GM19467 (cell line): ENCODE measurements at regions not wholly inside any gene's neighbourhood (a gene's known extent, or its start where the extent isn't known, plus 50 kb on each side); places are given as distances from the start of the nearest gene placed in this dataset.
"Not testable (repeated sequence)": the region's sequence is repeated elsewhere in the genome, so short reads cannot be mapped to it uniquely, and the experiment has no call there.

Experiments
- ATAC-seq: cut with Tn5 transposase; IDR thresholded peaks from one replicate; pipeline ENCODE4 v1.9.1; 2021; ENCODE audit warnings: mild to moderate bottlenecking, moderate library complexity; ENCODE audit not compliant: unreplicated experiment

DNA sequence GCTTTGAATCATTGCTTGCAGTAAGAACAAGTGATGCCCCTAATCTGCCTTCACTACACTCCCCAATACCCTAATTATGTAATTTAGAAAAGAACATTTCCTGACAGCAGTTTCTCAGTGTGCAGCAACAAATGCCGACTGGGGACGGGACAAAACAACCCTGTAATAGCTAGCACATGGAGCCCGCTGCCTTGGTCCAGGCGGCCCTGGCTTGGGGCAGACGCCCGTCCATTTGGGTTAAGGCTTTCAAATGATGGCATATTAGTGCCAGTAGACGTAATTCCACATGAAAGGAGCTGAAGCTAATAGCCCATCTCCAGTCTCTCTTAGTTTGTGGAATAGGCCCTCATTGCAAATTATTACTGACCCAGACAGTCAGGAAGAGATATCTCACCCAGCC is 150.6 kb upstream of the PITX1 start:
- ATAC-seq: no peak

DNA sequence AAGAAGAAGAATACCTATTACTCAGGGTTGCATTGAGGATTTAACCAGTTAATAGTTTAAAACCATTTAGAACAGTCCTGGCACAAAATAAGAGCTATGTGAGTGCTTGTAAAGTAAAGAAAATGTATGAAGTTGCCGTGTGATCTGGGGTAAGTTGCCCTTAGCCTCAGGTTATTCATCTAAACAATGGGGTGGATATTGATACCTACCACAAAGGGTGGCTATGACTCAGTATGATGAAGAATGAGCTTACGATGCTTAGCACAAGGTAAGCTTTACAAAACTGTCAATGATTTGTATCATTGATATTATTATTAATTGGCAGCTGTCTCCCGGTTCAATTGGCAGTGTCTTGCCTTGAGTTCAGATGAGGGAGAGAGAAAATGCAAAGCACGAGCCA is 149.4 kb upstream of the PITX1 start:
- no peak for ATAC-seq

DNA sequence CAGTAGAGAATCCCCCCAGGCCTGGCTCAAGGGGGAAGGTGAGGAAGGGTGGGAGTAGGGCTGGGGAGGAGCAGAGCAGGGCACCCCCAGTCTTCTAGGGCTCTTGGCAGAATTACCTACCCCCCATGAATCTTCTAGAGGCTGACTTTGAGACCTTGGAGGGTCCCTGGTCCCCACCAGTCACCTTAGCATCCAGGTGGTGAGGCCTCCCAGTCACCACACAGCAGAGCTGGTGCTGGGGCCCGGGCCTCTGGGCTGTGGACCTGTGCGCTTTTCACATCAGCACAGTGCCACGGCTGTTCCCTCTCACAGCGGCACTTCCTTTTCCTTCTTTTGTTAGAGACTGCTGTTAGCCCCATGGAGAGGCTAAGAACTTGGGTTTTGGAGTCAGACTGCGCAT is 148.6 kb upstream of the PITX1 start:
- ATAC-seq: no peak

DNA sequence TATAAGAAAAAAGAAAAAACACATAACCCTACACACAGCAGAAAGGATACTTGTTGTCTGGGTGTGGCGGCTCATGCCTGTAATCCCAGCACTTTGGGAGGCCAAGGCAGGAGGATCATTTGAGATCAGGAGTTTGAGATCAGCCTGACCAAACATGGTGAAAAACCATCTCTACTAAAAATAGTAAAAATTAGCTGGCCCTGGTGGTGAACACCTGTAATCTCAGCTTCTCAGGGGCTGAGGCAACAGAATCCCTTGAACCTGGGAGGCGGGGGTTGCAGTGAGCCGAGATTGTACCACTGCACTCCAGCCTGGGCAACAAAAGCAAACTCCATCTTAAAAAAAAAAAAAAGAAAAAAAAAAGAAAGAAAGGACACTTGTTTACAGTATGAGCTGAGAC is 147.6 kb upstream of the PITX1 start:
- ATAC-seq: no peak

DNA sequence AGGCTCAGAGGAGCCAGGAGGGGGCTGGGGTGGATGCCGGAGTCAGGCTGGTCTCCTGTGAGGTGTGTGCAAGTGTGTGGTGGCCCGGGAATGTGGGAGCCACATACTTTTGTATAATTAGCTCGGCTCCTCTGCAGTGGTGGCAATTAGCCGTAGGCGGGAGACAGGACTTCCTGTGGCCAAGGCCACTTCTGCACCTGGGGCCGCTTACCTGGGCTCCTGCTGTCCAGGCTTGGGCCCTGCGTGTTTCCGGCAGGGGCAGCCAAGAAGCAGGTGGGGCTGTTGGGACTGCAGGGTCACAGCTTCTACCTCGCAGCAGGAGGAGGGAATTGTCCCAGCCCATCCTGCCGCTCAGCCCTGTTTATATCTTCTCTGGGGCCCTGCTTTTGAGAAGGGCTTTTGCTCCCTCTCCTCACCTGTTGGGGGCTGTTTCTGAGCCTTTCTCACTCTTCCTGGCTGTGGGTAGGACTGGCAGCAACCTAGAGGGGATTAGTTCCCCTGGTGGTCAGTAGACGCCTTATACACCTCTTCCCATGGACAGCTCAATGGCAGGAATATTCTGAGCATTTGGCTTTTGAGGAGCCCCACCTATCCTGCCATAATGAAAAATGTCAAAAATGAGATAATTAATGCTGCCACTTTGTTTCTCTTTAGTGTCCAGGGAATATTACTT is 145.4 kb upstream of the PITX1 start:
- no peak for ATAC-seq

DNA sequence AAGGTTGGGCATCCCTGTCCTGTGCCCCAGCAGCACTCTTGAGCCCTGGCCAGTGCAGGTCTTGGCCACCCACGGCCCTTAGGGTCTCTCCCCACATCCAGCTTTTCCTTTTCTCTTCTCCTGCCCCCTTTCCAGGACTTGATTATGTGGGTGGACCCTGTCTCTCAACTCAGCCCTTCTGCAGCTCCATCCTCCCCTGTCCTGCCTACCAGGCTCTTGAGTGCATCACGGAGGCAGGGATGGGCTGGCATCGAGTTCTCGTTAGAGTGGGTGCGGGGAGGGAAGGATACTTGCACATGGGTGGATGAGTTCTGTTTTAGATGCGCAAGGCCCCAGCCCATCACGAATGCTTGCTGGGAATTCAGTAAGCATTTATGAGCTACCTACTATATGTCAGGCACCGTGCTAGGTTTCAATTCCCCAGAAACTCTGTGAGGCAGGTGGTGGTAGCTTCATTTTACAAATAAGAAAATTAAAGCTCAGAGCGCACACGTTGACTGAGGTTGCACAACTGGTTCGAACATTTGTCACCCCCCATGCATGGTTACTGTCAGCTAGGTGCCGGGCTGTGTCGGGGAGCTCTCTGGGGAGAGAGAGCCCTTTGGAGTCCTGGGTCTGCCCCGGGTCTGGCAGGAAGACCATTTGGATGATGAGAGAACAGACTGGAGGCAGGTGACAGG is 144.6 kb upstream of the PITX1 start:
- ATAC-seq: no peak

DNA sequence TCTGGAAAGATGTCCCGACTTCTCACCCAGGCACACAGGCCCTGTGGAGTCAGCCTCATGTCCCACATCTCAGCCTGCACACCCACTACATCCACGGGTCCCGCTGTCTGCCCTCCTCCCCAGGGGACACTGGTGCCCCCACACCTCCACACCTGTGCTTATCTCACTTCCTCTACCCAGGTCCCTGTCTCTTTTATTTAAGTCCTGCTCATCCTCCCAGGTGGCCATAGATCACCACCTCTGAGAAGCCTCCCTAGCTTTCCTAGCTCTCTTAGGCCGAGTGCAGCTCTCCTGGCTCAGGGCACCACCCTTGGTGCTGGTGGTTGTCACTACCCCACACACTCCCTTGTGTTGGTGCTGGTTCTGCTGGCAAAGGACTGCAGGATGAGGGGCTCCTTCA is 143.6 kb upstream of the PITX1 start:
- ATAC-seq: no peak

DNA sequence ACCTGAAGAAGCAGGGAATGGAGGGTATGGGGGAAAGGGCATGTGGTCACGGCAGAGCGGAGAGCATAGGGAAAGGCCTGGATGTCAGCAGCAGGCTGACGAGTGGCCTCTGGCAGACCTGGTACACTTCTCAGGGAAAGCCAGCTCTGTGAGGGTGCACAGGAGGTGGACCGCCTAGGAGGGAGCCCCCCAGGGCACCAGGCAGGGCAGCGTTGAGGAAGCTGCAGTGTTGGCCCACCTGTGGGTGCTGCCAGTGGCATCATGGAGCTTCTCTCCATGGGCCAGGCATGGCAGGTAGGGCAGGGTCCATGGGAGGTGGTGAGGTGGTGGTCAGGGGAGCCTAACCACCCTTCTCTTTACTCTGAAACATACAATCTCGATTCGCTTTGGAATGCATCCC is 143.0 kb upstream of the PITX1 start:
- no peak for ATAC-seq

DNA sequence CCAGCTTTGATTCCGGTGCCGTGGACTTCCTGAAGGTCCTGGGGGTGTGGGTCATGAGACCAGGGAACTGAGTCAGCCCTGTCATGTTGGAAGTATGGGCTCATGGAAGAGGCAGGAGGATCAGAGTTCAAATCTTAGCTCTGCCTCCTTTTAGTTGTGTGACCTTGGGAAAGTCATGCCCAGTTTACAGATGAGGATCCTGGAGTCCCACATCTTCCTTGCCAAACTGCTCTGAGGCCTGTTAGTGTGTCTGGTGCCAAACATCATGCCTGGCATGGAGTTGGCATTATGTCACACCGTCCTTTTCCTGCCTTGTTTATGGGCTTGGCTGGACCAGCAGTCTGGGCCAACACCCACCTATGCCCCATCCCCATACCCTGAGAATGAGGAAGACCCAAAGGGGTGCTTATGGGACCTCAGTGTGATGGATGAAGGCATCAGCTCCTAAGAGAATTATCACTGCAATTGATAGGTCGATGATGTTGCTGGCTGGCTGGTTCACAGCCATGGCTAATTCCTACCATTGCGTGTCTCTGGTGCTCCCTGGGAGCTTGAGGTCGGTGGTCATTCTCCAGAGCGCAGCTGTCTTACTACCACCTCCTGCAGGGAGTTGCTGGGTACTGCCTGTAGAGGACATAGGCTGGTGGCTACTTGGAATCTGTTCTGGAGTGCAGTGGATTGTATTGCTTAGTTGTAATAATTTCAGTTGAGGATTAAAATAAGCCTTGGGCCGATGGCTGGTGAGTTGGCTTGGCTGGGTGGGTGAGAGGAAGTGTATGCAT is 140.5 kb upstream of the PITX1 start:
- no peak for ATAC-seq

DNA sequence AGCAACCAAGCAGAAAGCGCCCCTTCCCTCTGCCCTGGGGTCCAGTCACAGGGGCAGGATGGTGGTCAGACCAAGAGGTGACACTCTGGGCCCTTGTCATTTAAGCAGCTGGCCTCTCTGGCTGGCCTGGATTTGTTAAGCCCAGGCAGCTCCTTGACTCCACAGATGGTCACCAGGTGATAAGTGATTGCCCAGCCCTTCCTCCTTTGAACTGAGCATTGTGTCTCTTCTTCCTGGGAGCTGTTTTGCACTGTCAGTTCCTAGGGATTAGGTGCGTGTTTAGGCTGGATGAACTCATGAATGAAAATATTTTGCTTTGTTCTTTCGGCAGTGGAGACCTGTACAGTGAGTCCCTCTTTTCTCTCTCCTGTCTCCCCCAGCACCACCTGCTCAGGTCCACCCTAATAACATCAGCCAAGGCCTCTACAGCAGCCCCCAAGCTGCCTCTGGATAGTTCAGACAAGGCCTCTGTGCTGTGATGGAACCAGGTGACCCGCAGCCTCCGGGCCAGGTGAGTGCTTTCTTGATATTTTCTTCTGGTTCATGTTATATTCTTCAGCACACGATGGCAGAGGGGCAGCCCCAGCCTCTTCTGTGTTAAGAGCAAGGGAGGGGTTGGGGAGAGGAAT is 139.7 kb upstream of the PITX1 start:
- no peak for ATAC-seq

DNA sequence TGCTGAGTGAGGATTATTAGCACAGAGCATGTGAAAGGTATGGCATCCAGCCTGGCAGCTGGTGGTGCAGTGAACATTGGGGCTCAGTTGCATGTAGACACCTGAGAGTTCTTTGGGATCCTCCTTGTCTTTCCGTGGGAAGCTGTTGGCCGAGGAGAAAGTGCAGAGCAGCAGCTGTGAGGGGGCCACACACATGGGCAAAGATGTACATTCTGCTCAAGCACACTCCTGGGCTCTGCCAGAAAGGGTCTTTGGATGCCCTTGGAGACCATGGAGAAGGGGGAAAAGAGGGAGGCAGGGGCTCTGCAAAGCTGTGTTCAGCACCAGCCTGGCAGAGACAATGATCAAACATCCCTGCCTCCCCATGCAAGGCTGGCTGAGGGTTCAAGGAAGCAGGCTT is 138.7 kb upstream of the PITX1 start:
- no peak for ATAC-seq

DNA sequence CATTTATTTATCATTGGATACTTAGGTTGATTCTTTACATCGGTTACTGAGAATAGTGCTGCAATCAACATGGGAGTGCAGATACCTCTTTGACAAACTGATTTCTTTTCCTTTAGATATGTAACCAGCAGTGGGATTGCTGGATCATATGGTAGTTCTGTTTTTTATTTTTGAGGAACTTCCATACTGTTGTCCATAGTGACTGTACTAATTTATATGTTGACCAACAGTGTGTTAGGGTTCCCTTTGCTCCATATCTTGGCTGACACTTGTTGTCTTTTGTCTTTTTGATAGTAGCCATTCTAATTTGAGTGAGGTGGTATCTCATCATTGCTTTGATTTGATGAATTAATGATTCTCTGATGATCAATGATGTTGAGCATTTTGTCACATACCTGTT is 137.3 kb upstream of the PITX1 start:
- ATAC-seq: no peak

DNA sequence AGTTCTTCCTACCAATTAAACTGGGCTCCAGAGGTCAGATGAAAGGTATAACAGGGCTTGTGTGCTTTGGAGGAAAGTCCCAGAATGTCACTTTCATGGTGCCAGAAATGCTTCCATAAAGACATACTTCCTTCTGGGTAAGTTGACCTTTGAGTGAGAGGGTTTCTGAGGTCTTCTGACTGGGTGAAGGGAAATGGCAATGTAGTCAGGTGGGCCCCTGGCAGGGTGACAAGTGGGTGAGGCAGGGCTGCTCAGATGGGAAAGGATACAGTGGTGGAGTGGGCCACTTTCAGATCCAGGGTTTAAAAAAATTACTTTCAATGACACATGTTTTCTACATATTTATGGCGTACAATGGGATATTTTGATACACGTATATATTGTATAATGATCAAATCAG is 136.5 kb upstream of the PITX1 start:
- ATAC-seq: no peak

DNA sequence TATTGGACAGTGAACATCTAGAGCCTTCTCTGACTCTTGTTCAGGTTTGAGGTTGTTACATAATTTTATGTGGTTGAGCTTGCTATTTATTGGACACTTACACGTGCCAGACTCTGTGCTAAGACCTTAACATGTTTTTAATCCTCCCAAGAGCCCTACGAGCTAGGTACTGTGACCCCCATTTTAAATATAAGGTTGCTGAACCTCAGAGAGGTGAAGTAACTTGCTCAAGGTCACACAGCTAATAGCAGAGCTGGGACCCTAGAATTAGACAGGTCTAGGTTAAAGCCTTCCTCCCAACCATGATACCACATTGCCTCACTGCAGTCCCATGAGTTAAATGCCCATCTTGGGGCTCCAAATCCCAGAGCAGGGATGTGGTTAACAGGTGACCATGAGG is 135.7 kb upstream of the PITX1 start:
- no peak for ATAC-seq

DNA sequence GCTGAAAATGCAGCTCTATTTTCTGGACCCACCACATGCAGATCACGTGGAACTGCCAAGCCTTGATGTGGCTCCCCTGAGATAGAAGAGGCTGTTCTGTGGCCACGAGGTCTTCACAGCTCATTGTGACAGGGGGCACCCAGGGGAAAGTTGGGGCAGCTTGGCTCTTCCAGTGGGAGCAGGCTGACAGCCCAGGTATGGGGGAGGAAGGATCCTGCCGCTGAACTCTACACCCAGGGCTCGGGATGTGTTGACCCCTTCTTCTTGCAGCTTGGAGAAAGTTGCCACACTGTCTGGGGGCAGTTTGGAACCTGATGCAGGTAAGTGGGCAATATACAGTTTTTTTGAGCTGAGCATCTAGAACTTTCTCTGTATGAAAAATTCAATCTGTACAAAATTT is 133.6 kb upstream of the PITX1 start:
- no peak for ATAC-seq

DNA sequence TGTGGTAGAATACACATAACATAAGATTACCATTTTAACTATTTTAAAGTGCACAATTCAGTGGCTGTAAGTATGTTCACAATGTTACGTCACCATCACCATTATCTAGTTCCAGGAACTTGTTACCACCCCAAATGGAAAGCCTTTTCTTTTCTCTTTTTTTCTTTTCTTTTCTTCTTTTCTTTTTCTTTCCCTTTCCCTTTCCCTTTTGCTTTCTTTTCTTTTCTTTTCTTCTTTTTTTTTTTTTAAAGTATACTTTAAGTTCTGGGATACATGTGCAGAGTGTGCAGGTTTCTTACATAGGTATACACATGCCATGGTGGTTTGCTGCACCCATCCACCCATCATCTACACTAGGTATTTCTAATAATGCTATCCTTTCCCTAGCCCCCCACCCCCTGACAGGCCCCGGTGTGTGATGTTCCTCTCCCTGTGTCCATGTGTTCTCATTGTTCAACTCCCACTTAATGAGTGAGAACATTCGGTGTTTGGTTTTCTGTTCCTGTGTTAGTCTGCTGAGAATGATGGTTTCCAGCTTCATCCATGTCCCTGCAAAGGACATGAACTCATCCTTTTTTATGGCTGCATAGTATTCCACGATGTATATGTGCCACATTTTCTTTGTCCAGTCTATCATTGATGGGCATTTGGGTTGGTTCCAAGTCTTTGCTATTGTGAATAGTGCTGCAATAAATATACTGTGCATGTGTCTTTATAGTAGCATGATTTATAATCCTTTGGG is 131.0 kb upstream of the PITX1 start:
- not testable (repeated sequence) for ATAC-seq

DNA sequence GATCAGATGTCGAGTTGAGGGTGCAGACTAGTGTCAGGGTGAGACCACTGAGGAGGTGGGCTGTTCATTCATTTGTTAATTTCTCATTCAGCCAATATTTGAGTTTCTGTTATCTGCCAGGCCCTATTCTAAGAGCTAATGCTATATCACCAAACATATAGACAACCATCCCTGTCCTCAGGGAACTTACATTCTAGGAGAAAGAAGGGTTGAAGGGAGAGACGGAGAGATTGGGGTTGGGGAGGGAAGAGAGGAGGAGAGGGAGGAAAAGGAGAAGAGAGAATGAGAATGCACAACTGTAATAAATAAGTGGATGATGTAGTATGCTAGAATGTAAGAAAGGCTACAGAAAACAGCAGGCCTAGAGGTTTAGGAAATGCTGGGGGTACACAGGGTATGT is 129.9 kb upstream of the PITX1 start:
- no peak for ATAC-seq

DNA sequence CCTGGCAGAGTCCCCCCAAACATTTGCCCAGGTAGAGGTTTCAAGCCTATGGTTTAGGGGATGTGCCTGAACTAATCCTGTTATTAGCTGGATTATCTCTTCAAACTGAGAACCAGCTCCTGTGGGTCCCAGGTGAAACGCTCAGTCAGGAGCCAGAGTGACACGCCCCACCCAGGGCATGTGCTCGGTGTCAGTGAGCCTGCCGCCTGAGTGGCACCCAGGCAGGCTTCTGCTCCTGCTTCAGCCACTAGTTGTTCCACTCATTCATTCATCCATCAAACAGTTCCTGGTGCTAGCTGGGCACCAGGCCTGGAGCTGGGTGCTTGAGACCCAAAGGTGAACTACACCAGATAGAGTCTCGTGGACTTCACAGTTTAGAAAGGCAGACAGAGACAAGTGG is 129.4 kb upstream of the PITX1 start:
- no peak for ATAC-seq

DNA sequence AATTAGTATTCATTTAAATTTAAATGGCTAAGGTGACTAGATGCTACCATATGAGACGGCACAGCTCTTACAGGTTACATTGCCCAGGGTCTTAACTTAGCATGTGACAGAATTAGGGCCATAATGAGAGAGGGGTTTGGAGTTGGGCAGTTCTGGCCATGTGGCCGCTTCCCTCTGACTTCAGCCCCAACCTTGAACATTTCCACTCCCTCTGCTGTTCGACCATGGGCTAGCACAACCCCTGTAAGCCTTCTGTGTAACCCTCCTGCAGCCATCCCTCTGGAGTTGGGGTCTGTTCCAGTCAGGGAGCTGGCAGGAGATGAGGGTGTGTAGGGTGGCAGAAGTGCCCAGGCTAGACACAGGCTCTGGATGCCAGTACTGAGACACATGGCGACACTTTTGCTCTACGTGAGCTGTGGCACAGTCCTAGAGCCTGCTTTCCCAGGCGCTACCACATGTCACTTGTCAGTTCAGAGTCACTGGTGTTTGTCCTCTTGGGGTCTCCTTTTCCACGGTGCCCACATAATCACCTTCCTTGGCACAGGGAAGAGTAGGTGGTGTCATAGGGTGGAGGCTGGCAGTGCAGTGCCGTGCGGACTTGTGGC is 128.7 kb upstream of the PITX1 start:
- no peak for ATAC-seq

DNA sequence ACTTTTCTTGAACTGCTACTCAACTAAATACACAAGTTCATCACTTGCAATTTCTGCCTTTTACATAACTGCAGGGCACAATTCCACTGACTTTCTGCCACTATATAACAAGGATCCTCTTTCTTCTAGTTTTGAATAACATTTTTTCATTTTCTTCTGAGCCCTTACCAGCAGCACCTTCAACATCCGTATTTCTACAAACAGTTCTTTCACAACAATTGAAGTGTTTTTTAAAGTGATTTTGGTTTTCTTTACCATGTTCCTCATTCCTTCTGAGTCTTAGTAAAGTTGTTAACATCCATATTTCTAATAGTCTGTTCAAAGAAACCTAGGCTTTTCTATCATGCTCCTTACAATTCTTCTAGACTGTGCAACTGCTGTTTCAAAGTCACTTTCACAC is 127.2 kb upstream of the PITX1 start:
- no peak for ATAC-seq
